IPS-11a (cell line): ENCODE measurements at regions not wholly inside any gene's neighbourhood (a gene's known extent, or its start where the extent isn't known, plus 50 kb on each side); places are given as distances from the start of the nearest gene placed in this dataset.

Experiments
- H3K4me3 ChIP-seq: one replicate; pipeline ENCODE4 v1.5.1; 2013; ENCODE audit warnings: low read depth, low read length, control low read depth

GRCh38 chr9:101792475-101792874 lies 54.0 kb upstream of the GRIN3A start:
- no peak overlapping the region for H3K4me3 ChIP-seq

GRCh38 chr9:101791938-101792337 lies 53.5 kb upstream of the GRIN3A start:
- H3K4me3 ChIP-seq: no peak overlapping the region

GRCh38 chr9:101791533-101791932 lies 53.1 kb upstream of the GRIN3A start:
- H3K4me3 ChIP-seq: no peak overlapping the region
